Activated CD8-positive, alpha-beta T cell treated with anti-CD3 and anti-CD28 coated beads for 36 hours (primary cell): ENCODE measurements at regions not wholly inside any gene's neighbourhood (a gene's known extent, or its start where the extent isn't known, plus 50 kb on each side); places are given as distances from the start of the nearest gene placed in this dataset.

Experiments used
- ATAC-seq: fragments of 200-7000 bp; cut with Tn5 transposase; one replicate; pipeline ENCODE4 v1.10.0; 2021; ENCODE audit warnings: mild to moderate bottlenecking, moderate library complexity
- CTCF ChIA-PET: fragments of 350-600 bp; sonication (Branson Sonifier 250); formaldehyde crosslinking; loops from one replicate; lab custom pipeline; 2021; ENCODE audit warnings: antibody characterized with exemption; lab: Charles Lee
- POLR2A ChIA-PET: fragments of 350-600 bp; sonication (Branson Sonifier 250); formaldehyde crosslinking; loops from one replicate; lab custom pipeline; 2021; ENCODE audit warnings: antibody characterized with exemption; lab: Charles Lee
- DNase-seq: peaks from one replicate; pipeline ENCODE4 v3.0.0-alpha.2; 2020
- H3K27ac Mint-ChIP-seq: one replicate; pipeline ENCODE4 v1.8.0; 2021; ENCODE audit warnings: mild to moderate bottlenecking, mixed read lengths
- H3K27me3 Mint-ChIP-seq: one replicate; pipeline ENCODE4 v1.8.0; 2021; ENCODE audit warnings: mixed read lengths
- H3K36me3 Mint-ChIP-seq: one replicate; pipeline ENCODE4 v1.8.0; 2021; ENCODE audit warnings: low read depth, mixed read lengths
- H3K4me1 Mint-ChIP-seq: one replicate; pipeline ENCODE4 v1.8.0; 2021; ENCODE audit warnings: low read depth, mixed read lengths
- H3K4me3 Mint-ChIP-seq: one replicate; pipeline ENCODE4 v1.8.0; 2021; ENCODE audit warnings: mild to moderate bottlenecking, moderate library complexity, mixed read lengths
- H3K9me3 Mint-ChIP-seq: one replicate; pipeline ENCODE4 v1.8.0; 2021; ENCODE audit warnings: mixed read lengths
- intact Hi-C: fragments of 100-400 bp; cut with micrococcal nuclease; formaldehyde crosslinking; loops from one replicate; pipeline ENCODE4 v1.10.0; 2022
- TF ChIP-seq, protein P1 (sequence below): fragments of 200-600 bp; IDR thresholded peaks from one replicate; pipeline ENCODE4 v1.8.0; 2022; ENCODE audit warnings: antibody characterized with exemption, mild to moderate bottlenecking

DNA sequence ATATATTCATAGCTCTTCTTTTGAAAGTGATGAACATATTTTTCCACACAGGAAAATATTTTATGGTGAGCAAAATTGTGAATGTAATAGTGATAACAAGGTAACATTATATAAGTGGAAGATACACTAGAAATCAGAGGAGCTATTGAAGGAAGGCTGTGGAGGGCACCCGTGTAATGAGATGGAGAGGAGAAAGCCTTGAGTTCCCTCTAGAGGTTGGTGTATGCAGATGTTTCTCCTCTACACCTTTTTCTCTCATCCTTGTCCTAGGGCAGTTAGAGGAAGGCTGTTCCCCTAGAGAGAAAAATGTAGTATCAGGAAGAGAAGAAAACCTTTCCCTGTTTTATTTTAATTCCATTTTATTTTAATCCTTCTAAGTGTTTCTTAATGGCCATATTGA, 54.6 kb upstream of the NRG3 start:
- CTCF ChIA-PET = no interaction called here

More for the DNA sequence above, 54.6 kb upstream of the NRG3 start:
- TF ChIP-seq, protein P1, sequence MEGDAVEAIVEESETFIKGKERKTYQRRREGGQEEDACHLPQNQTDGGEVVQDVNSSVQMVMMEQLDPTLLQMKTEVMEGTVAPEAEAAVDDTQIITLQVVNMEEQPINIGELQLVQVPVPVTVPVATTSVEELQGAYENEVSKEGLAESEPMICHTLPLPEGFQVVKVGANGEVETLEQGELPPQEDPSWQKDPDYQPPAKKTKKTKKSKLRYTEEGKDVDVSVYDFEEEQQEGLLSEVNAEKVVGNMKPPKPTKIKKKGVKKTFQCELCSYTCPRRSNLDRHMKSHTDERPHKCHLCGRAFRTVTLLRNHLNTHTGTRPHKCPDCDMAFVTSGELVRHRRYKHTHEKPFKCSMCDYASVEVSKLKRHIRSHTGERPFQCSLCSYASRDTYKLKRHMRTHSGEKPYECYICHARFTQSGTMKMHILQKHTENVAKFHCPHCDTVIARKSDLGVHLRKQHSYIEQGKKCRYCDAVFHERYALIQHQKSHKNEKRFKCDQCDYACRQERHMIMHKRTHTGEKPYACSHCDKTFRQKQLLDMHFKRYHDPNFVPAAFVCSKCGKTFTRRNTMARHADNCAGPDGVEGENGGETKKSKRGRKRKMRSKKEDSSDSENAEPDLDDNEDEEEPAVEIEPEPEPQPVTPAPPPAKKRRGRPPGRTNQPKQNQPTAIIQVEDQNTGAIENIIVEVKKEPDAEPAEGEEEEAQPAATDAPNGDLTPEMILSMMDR = peak; percentile 22
- H3K27ac Mint-ChIP-seq = no peak overlapping the region
- DNase-seq (no peak), ATAC-seq (peak; percentile 30)
- no peaks in the 10 kb centered on the region for H3K27me3 Mint-ChIP-seq
- intact Hi-C loops = no loop called here
- POLR2A ChIA-PET = no interaction called here
- no peak overlapping the region for H3K4me3 Mint-ChIP-seq
- H3K4me1 Mint-ChIP-seq = no peaks in the 10 kb centered on the region
- no peaks in the 10 kb centered on the region for H3K36me3 Mint-ChIP-seq
- H3K9me3 Mint-ChIP-seq = no peaks in the 10 kb centered on the region
